DND-41 (cell line): ENCODE measurements at regions not wholly inside any gene's neighbourhood (a gene's known extent, or its start where the extent isn't known, plus 50 kb on each side); places are given as distances from the start of the nearest gene placed in this dataset.

Experiments used
- CTCF ChIP-seq: IDR thresholded peaks from 2 replicates; pipeline ENCODE4 v1.5.1; 2012; ENCODE audit warnings: borderline replicate concordance, low read length, moderate library complexity, mild to moderate bottlenecking; ENCODE audit not compliant: poor library complexity, severe bottlenecking; ENCODE audit errors: extremely low read depth
- EZH2 ChIP-seq: IDR thresholded peaks from 3 replicates; pipeline ENCODE4 v1.6.1; 2012; ENCODE audit warnings: borderline replicate concordance, low read depth, mild to moderate bottlenecking, moderate library complexity, low read length, inconsistent platforms; ENCODE audit not compliant: severe bottlenecking

- TF ChIP-seq CTCF = no peak
- TF ChIP-seq EZH2 = no peak
Measured at GRCh38 chr2:221318376-221319130, 253.6 kb downstream of the EPHA4 start.
